BLaER1 treated with 17β-estradiol and CSF1 and Interleukin-3, amounts not matched to agents 10 nM and 100 nM (cell line): ENCODE measurements at regions not wholly inside any gene's neighbourhood (a gene's known extent, or its start where the extent isn't known, plus 50 kb on each side); places are given as distances from the start of the nearest gene placed in this dataset.

Experiments used
- H3K27ac ChIP-seq, 11 experiments: shearing (Covaris generic); formaldehyde crosslinking; 2 replicates each; pipeline ENCODE4 v1.8.1; 2022
- H3K27me3 ChIP-seq, 11 experiments: shearing (Covaris generic); formaldehyde crosslinking; 2 replicates each; pipeline ENCODE4 v1.8.1; 2022
- H3K36me3 ChIP-seq, 11 experiments: shearing (Covaris generic); formaldehyde crosslinking; 2 replicates each; pipeline ENCODE4 v1.8.1; 2022
- H3K4me1 ChIP-seq, 10 experiments: shearing (Covaris generic); formaldehyde crosslinking; 2 replicates each; pipeline ENCODE4 v1.8.1; 2022
- H3K4me2 ChIP-seq, 11 experiments: shearing (Covaris generic); formaldehyde crosslinking; 2 replicates each; pipeline ENCODE4 v1.8.1; 2022
- H3K4me3 ChIP-seq, 10 experiments: shearing (Covaris generic); formaldehyde crosslinking; 2 replicates each; pipeline ENCODE4 v1.8.1; 2022
- H3K9ac ChIP-seq, 11 experiments: shearing (Covaris generic); formaldehyde crosslinking; 2 replicates each; pipeline ENCODE4 v1.8.1; 2022
- H3K9me3 ChIP-seq, 11 experiments: shearing (Covaris generic); formaldehyde crosslinking; replicated peaks in 1 of 11; 2 replicates each; pipeline ENCODE4 v1.8.1; 2022
- H4K20me1 ChIP-seq, 11 experiments: shearing (Covaris generic); formaldehyde crosslinking; 2 replicates each; pipeline ENCODE4 v1.8.1; 2022
- Cebpa-rat ChIP-seq, 11 experiments: shearing (Covaris generic); IDR thresholded peaks; 2 replicates each; pipeline ENCODE4 v1.8.1; 2022

GRCh38 chr11:29040489-29040888 is 932.3 kb downstream of the METTL15 start:
- no peaks in the 10 kb centered on the region for H3K9me3 ChIP-seq
- no peak overlapping the region for H3K27ac ChIP-seq
- no peak overlapping the region for H3K4me2 ChIP-seq
- no peaks in the 10 kb centered on the region for H4K20me1 ChIP-seq
- H3K36me3 ChIP-seq, result no peaks in the 10 kb centered on the region
- H3K9ac ChIP-seq, result no peak overlapping the region
- no peak overlapping the region for H3K4me3 ChIP-seq
- H3K27me3 ChIP-seq, result no peaks in the 10 kb centered on the region
- H3K4me1 ChIP-seq, result no peaks in the 10 kb centered on the region
- no peak for TF ChIP-seq Cebpa-rat (IDR thresholded peaks at IDR 0.05)

- Histone ChIP-seq H3K9ac (no peak overlapping the region), H3K4me1 (no peaks in the 10 kb centered on the region), H3K4me3 (no peak overlapping the region), H3K9me3 (peaks cover 0 to 16% (median 8%) of the 10 kb centered on the region in 11 experiments; a peak in 11 of 22 replicates), H4K20me1 (no peaks in the 10 kb centered on the region), H3K36me3 (no peaks in the 10 kb centered on the region), H3K27ac (no peak overlapping the region), H3K4me2 (no peak overlapping the region), H3K27me3 (no peaks in the 10 kb centered on the region)
- no peak for TF ChIP-seq Cebpa-rat (IDR thresholded peaks at IDR 0.05)
Measured at GRCh38 chr11:29032384-29033149, 924.4 kb downstream of the METTL15 start.

DNA sequence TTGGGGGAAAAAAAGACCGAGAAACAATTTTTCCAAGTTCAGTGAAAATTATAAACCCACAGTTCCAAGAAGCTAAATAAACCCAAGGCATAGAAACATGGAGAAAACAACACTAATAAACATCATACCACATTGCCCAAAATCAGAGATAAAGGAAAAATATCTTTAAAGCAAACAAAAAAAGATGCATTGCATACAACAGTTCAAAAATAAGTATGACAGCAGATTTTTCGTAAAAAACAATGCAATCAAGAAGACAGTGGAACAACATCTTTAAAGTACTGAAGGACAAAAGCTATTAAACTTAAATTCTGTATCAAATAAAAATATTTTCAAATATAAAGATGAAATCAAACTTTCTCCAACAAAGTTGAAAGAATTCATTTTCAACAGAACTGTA is 921.3 kb downstream of the METTL15 start:
- H3K4me2 ChIP-seq, result no peak overlapping the region
- no peaks in the 10 kb centered on the region for H4K20me1 ChIP-seq
- TF ChIP-seq Cebpa-rat (IDR thresholded peaks at IDR 0.05), result no peak
- peaks cover 0 to 16% (median 8%) of the 10 kb centered on the region in 11 experiments; a peak in 11 of 22 replicates for H3K9me3 ChIP-seq
- no peak overlapping the region for H3K4me3 ChIP-seq
- no peak overlapping the region for H3K27ac ChIP-seq
- H3K9ac ChIP-seq, result no peak overlapping the region
- H3K36me3 ChIP-seq, result no peaks in the 10 kb centered on the region
- no peaks in the 10 kb centered on the region for H3K27me3 ChIP-seq
- H3K4me1 ChIP-seq, result no peaks in the 10 kb centered on the region

DNA sequence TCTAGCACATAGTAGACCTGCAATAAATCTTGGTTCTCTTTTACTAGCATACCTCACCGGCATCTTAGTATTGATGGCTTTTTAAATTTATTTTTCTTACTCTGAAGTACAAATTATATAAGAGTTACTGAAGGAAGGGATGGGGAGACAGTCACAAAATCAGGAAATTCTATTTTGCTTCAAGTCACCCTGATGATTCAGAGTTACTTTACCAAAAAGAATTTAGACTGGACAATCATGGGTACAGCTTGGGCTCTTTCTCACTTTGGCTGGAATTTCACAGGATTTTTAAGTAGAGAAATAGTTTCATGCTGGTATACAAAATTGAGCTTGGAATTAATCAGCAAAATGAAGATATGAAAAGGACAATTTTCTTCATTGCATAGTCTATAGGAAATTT is 919.2 kb downstream of the METTL15 start:
- Histone ChIP-seq H3K4me2 (no peak overlapping the region), H3K4me1 (peaks cover 0 to 14% (median 0%) of the 10 kb centered on the region in 10 experiments; a peak in 1 of 20 replicates), H3K9ac (no peak overlapping the region), H3K27me3 (no peaks in the 10 kb centered on the region), H3K4me3 (no peak overlapping the region), H3K36me3 (no peaks in the 10 kb centered on the region), H3K9me3 (peaks cover 0 to 16% (median 8%) of the 10 kb centered on the region in 11 experiments; a peak in 11 of 22 replicates), H3K27ac (no peak overlapping the region), H4K20me1 (no peaks in the 10 kb centered on the region)
- TF ChIP-seq Cebpa-rat (IDR thresholded peaks at IDR 0.05), result no peak

GRCh38 chr11:29026286-29026685 is 918.1 kb downstream of the METTL15 start:
- H3K4me3 ChIP-seq, result no peak overlapping the region
- no peak overlapping the region for H3K27ac ChIP-seq
- H3K9me3 ChIP-seq, result peaks cover 0 to 16% (median 8%) of the 10 kb centered on the region in 11 experiments; a peak in 11 of 22 replicates
- no peak overlapping the region for H3K9ac ChIP-seq
- H3K4me2 ChIP-seq, result no peak overlapping the region
- peaks cover 0 to 23% (median 0%) of the 10 kb centered on the region in 10 experiments; a peak in 3 of 20 replicates for H3K4me1 ChIP-seq
- H3K36me3 ChIP-seq, result no peaks in the 10 kb centered on the region
- no peak for TF ChIP-seq Cebpa-rat (IDR thresholded peaks at IDR 0.05)
- no peaks in the 10 kb centered on the region for H3K27me3 ChIP-seq
- H4K20me1 ChIP-seq, result no peaks in the 10 kb centered on the region

GRCh38 chr11:29025001-29025400 is 916.8 kb downstream of the METTL15 start:
- no peak overlapping the region for H3K4me2 ChIP-seq
- no peak for TF ChIP-seq Cebpa-rat (IDR thresholded peaks at IDR 0.05)
- H3K4me3 ChIP-seq, result no peak overlapping the region
- H3K9ac ChIP-seq, result no peak overlapping the region
- peaks cover 0 to 23% (median 0%) of the 10 kb centered on the region in 10 experiments; a peak in 3 of 20 replicates for H3K4me1 ChIP-seq
- H3K27me3 ChIP-seq, result no peaks in the 10 kb centered on the region
- no peaks in the 10 kb centered on the region for H4K20me1 ChIP-seq
- H3K27ac ChIP-seq, result no peak overlapping the region
- no peaks in the 10 kb centered on the region for H3K36me3 ChIP-seq
- H3K9me3 ChIP-seq, result peaks cover 0 to 16% (median 8%) of the 10 kb centered on the region in 11 experiments; a peak in 11 of 22 replicates

DNA sequence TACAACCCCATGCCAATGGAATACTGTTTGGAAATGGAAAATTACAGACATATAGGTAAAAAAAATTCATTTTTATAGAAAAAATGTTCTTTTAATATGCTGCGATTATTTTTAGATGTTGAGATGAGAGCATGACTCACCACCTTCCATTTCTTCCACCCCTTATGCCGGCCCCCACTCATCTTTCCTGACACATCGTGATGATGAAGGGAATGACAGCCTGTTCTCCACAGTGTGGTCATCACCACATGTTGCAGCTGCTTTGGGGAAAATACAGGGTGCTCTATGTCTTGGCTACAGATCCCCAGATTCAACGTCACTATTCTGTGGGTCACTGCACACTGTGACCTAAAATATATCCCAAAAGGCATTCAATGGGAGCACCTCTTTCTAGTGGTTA is 916.2 kb downstream of the METTL15 start:
- Histone ChIP-seq H3K4me2 (no peak overlapping the region), H3K9ac (no peak overlapping the region), H3K27me3 (no peaks in the 10 kb centered on the region), H4K20me1 (no peaks in the 10 kb centered on the region), H3K4me1 (peaks cover 0 to 23% (median 0%) of the 10 kb centered on the region in 10 experiments; a peak in 3 of 20 replicates), H3K9me3 (peaks cover 0 to 12% (median 3%) of the 10 kb centered on the region in 11 experiments; a peak in 9 of 22 replicates), H3K27ac (no peak overlapping the region), H3K4me3 (no peak overlapping the region), H3K36me3 (no peaks in the 10 kb centered on the region)
- TF ChIP-seq Cebpa-rat (IDR thresholded peaks at IDR 0.05), result no peak

GRCh38 chr11:29023761-29024160 is 915.6 kb downstream of the METTL15 start:
- H3K4me1 ChIP-seq, result peaks cover 0 to 23% (median 0%) of the 10 kb centered on the region in 10 experiments; a peak in 3 of 20 replicates

GRCh38 chr11:29022676-29023075 is 914.5 kb downstream of the METTL15 start:
- H4K20me1 ChIP-seq, result no peaks in the 10 kb centered on the region
- no peak overlapping the region for H3K9ac ChIP-seq
- no peak overlapping the region for H3K4me3 ChIP-seq
- H3K27ac ChIP-seq, result no peak overlapping the region
- H3K4me2 ChIP-seq, result no peak overlapping the region
- TF ChIP-seq Cebpa-rat (IDR thresholded peaks at IDR 0.05), result no peak
- H3K9me3 ChIP-seq, result no peaks in the 10 kb centered on the region
- H3K36me3 ChIP-seq, result no peaks in the 10 kb centered on the region
- H3K4me1 ChIP-seq, result peaks cover 0 to 23% (median 0%) of the 10 kb centered on the region in 10 experiments; a peak in 3 of 20 replicates
- no peaks in the 10 kb centered on the region for H3K27me3 ChIP-seq

More at GRCh38 chr11:29023761-29024160, 915.6 kb downstream of the METTL15 start:
- H3K27ac ChIP-seq, result no peak overlapping the region
- no peak overlapping the region for H3K9ac ChIP-seq
- no peak overlapping the region for H3K4me3 ChIP-seq
- no peaks in the 10 kb centered on the region for H4K20me1 ChIP-seq
- no peaks in the 10 kb centered on the region for H3K36me3 ChIP-seq
- no peak for TF ChIP-seq Cebpa-rat (IDR thresholded peaks at IDR 0.05)
- peaks cover 0 to 5% (median 0%) of the 10 kb centered on the region in 11 experiments; a peak in 2 of 22 replicates for H3K9me3 ChIP-seq
- no peaks in the 10 kb centered on the region for H3K27me3 ChIP-seq
- no peak overlapping the region; a peak in 1 of 22 replicates for H3K4me2 ChIP-seq
